Fibroblast of lung (primary cell): ENCODE measurements at regions not wholly inside any gene's neighbourhood (a gene's known extent, or its start where the extent isn't known, plus 50 kb on each side); places are given as distances from the start of the nearest gene placed in this dataset.

ENCODE experiments used
- DNase-seq, 2 donors: peaks; one replicate each; pipeline versions ENCODE4 v3.0.0 to v3.0.0-alpha.2; 2010; ENCODE audit warnings: low read depth in 2 of 2
- H2AFZ ChIP-seq: 2 replicates; pipeline ENCODE4 v1.5.1; 2012; ENCODE audit warnings: low read length, control low read depth, inconsistent platforms
- H3K27ac ChIP-seq: 2 replicates; pipeline ENCODE4 v1.5.1; 2011; ENCODE audit warnings: low read length, control low read depth; ENCODE audit not compliant: insufficient read depth
- H3K27me3 ChIP-seq: 2 replicates; pipeline ENCODE4 v1.5.1; 2011; ENCODE audit warnings: mild to moderate bottlenecking, low read length; ENCODE audit not compliant: control insufficient read depth, insufficient read depth
- H3K36me3 ChIP-seq: 2 replicates; pipeline ENCODE4 v1.5.1; 2011; ENCODE audit warnings: low read length; ENCODE audit not compliant: control insufficient read depth, insufficient read depth
- H3K4me1 ChIP-seq: 2 replicates; pipeline ENCODE4 v1.5.1; 2011; ENCODE audit warnings: low read length; ENCODE audit not compliant: control insufficient read depth, insufficient read depth; ENCODE audit errors: extremely low read depth
- H3K4me2 ChIP-seq: 2 replicates; pipeline ENCODE4 v1.5.1; 2011; ENCODE audit warnings: low read length, control low read depth; ENCODE audit not compliant: insufficient read depth; ENCODE audit errors: extremely low read depth
- H3K4me3 ChIP-seq, 4 experiments: fragments of 200-600 bp in 1 of 4; sonication (generic) in 1 of 4; replicated peaks in 1 of 4; 2 replicates each; pipeline ENCODE4 v1.5.1; 2011 to 2016; ENCODE audit warnings: low read length in 4 of 4, low read depth in 3 of 4, mild to moderate bottlenecking in 3 of 4, control low read depth in 2 of 4, inconsistent platforms in 1 of 4, mixed read lengths in 1 of 4; ENCODE audit not compliant: insufficient read depth in 1 of 4; ENCODE audit errors: control extremely low read depth in 1 of 4
- H3K79me2 ChIP-seq: 2 replicates; pipeline ENCODE4 v1.5.1; 2012; ENCODE audit warnings: mild to moderate bottlenecking, low read length, inconsistent platforms; ENCODE audit not compliant: control insufficient read depth, insufficient read depth
- H3K9ac ChIP-seq: 2 replicates; pipeline ENCODE4 v1.5.1; 2011; ENCODE audit warnings: mild to moderate bottlenecking, low read length, control low read depth; ENCODE audit not compliant: insufficient read depth
- H3K9me3 ChIP-seq: 2 replicates; pipeline ENCODE4 v1.5.1; 2012; ENCODE audit warnings: low read depth, low read length; ENCODE audit not compliant: control insufficient read depth, insufficient read depth
- H4K20me1 ChIP-seq: 2 replicates; pipeline ENCODE4 v1.5.1; 2011; ENCODE audit warnings: low read length; ENCODE audit not compliant: control insufficient read depth, insufficient read depth; ENCODE audit errors: extremely low read depth
- CTCF ChIP-seq, 2 donors: IDR thresholded peaks in 1 of 2; conservative IDR thresholded peaks in 1 of 2; 1 replicate in 1 of 2; 2 replicates in 1 of 2; pipeline ENCODE4 v1.5.1; 2011 to 2012; ENCODE audit warnings: low read length in 2 of 2, control low read depth in 1 of 2, inconsistent platforms in 1 of 2, low read depth in 1 of 2, mild to moderate bottlenecking in 1 of 2
- EZH2 ChIP-seq: IDR thresholded peaks from 2 replicates; pipeline ENCODE4 v1.5.1; 2012; ENCODE audit warnings: low read length, control low read depth, mild to moderate bottlenecking; ENCODE audit errors: missing control alignments

GRCh38 chr6:156707818-156708217, 69.4 kb upstream of the ARID1B start:
- H3K27me3 ChIP-seq, result no peaks in the 10 kb centered on the region
- DNase-seq, result peak in 1 of 2 donors; percentile 38
- TF ChIP-seq EZH2 (no peak), CTCF (conservative IDR thresholded peaks at IDR 0.05 in 1 of 2, IDR thresholded peaks at IDR 0.05 in 1 of 2; ENCODE audit: low read depth in 1 of 2, low read length in 2 of 2) (no peak)

GRCh38 chr6:156703719-156704118, 73.5 kb upstream of the ARID1B start:
- Histone ChIP-seq H3K36me3 (no peaks in the 10 kb centered on the region), H3K4me3 (no peak overlapping the region), H3K4me1 (no peaks in the 10 kb centered on the region), H3K27me3 (no peaks in the 10 kb centered on the region), H2AFZ (no peak overlapping the region), H3K9ac (no peak overlapping the region), H4K20me1 (no peaks in the 10 kb centered on the region), H3K4me2 (no peak overlapping the region), H3K27ac (no peak overlapping the region), H3K79me2 (no peaks in the 10 kb centered on the region), H3K9me3 (no peaks in the 10 kb centered on the region)
- TF ChIP-seq EZH2 (no peak), CTCF (conservative IDR thresholded peaks at IDR 0.05 in 1 of 2, IDR thresholded peaks at IDR 0.05 in 1 of 2; ENCODE audit: low read depth in 1 of 2, low read length in 2 of 2) (no peak)
- DNase-seq, result peak in 1 of 2 donors; percentile 47

More at GRCh38 chr6:156707818-156708217, 69.4 kb upstream of the ARID1B start:
- H2AFZ ChIP-seq, result no peak overlapping the region
- H4K20me1 ChIP-seq, result no peaks in the 10 kb centered on the region
- H3K4me3 ChIP-seq, result no peak overlapping the region
- no peaks in the 10 kb centered on the region for H3K36me3 ChIP-seq
- no peak overlapping the region for H3K9ac ChIP-seq
- no peak overlapping the region for H3K27ac ChIP-seq
- no peaks in the 10 kb centered on the region for H3K9me3 ChIP-seq
- H3K4me1 ChIP-seq, result no peaks in the 10 kb centered on the region
- H3K79me2 ChIP-seq, result no peaks in the 10 kb centered on the region
- H3K4me2 ChIP-seq, result no peak overlapping the region

- Histone ChIP-seq H3K9me3 (no peaks in the 10 kb centered on the region), H3K9ac (no peak overlapping the region), H2AFZ (no peak overlapping the region), H3K36me3 (no peaks in the 10 kb centered on the region), H4K20me1 (no peaks in the 10 kb centered on the region), H3K79me2 (no peaks in the 10 kb centered on the region), H3K4me2 (no peak overlapping the region), H3K4me1 (no peaks in the 10 kb centered on the region), H3K27ac (no peak overlapping the region), H3K4me3 (no peak overlapping the region), H3K27me3 (no peaks in the 10 kb centered on the region)
- TF ChIP-seq CTCF (conservative IDR thresholded peaks at IDR 0.05 in 1 of 2, IDR thresholded peaks at IDR 0.05 in 1 of 2; ENCODE audit: low read depth in 1 of 2, low read length in 2 of 2) (no peak), EZH2 (no peak)
- no peak for DNase-seq
Measured at GRCh38 chr6:156701966-156702365, 75.2 kb upstream of the ARID1B start.
